ENCODE measurements at regions not wholly inside any gene's neighbourhood (a gene's known extent, or its start where the extent isn't known, plus 50 kb on each side); places are given as distances from the start of the nearest gene placed in this dataset.

- DNase-seq (ENCODE audit: low spot score) = no peak
- TF ChIP-seq CTCF (IDR thresholded peaks at IDR 0.05; ENCODE audit: unreplicated experiment) = no peak
- H3K9me3 Mint-ChIP-seq (ENCODE audit: unreplicated experiment) = no peaks in the 10 kb centered on the region
- H3K4me1 Mint-ChIP-seq (ENCODE audit: unreplicated experiment) = no peaks in the 10 kb centered on the region
- H3K36me3 Mint-ChIP-seq (ENCODE audit: low read depth, unreplicated experiment) = no peaks in the 10 kb centered on the region
- H3K27ac Mint-ChIP-seq (ENCODE audit: unreplicated experiment) = no peak overlapping the region
- no peaks in the 10 kb centered on the region for H3K27me3 Mint-ChIP-seq (ENCODE audit: unreplicated experiment)
- no peak overlapping the region for H3K4me3 Mint-ChIP-seq (ENCODE audit: unreplicated experiment)
Observed at GRCh38 chr2:35081622-35082015, 1274.0 kb upstream of the CRIM1 start.

GRCh38 chr2:35081001-35081621 is 1274.5 kb upstream of the CRIM1 start:
- no peak for TF ChIP-seq CTCF (IDR thresholded peaks at IDR 0.05; ENCODE audit: unreplicated experiment)
- Mint-ChIP-seq H3K36me3 (ENCODE audit: low read depth, unreplicated experiment) (no peaks in the 10 kb centered on the region), H3K4me3 (ENCODE audit: unreplicated experiment) (no peak overlapping the region)

GRCh38 chr2:35080231-35080910 is 1275.2 kb upstream of the CRIM1 start:
- Mint-ChIP-seq H3K4me3 (ENCODE audit: unreplicated experiment) (no peak overlapping the region), H3K27ac (ENCODE audit: unreplicated experiment) (no peak overlapping the region), H3K9me3 (ENCODE audit: unreplicated experiment) (no peaks in the 10 kb centered on the region), H3K36me3 (ENCODE audit: low read depth, unreplicated experiment) (no peaks in the 10 kb centered on the region), H3K27me3 (ENCODE audit: unreplicated experiment) (no peaks in the 10 kb centered on the region), H3K4me1 (ENCODE audit: unreplicated experiment) (no peaks in the 10 kb centered on the region)
- TF ChIP-seq CTCF (IDR thresholded peaks at IDR 0.05; ENCODE audit: unreplicated experiment) = no peak
- no peak for DNase-seq (ENCODE audit: low spot score)

More at GRCh38 chr2:35081001-35081621, 1274.5 kb upstream of the CRIM1 start:
- no peak for DNase-seq (ENCODE audit: low spot score)
- H3K4me1 Mint-ChIP-seq (ENCODE audit: unreplicated experiment) = no peaks in the 10 kb centered on the region
- no peaks in the 10 kb centered on the region for H3K27me3 Mint-ChIP-seq (ENCODE audit: unreplicated experiment)
- no peak overlapping the region for H3K27ac Mint-ChIP-seq (ENCODE audit: unreplicated experiment)
- H3K9me3 Mint-ChIP-seq (ENCODE audit: unreplicated experiment) = no peaks in the 10 kb centered on the region

GRCh38 chr2:35067420-35067819 is 1288.2 kb upstream of the CRIM1 start:
- Mint-ChIP-seq H3K4me3 (ENCODE audit: unreplicated experiment) (no peak overlapping the region), H3K36me3 (ENCODE audit: low read depth, unreplicated experiment) (no peaks in the 10 kb centered on the region), H3K4me1 (ENCODE audit: unreplicated experiment) (no peaks in the 10 kb centered on the region), H3K9me3 (ENCODE audit: unreplicated experiment) (no peaks in the 10 kb centered on the region), H3K27me3 (ENCODE audit: unreplicated experiment) (no peaks in the 10 kb centered on the region), H3K27ac (ENCODE audit: unreplicated experiment) (no peak overlapping the region)
- TF ChIP-seq CTCF (IDR thresholded peaks at IDR 0.05; ENCODE audit: unreplicated experiment) = no peak
- DNase-seq (ENCODE audit: low spot score) = no peak

- Mint-ChIP-seq H3K36me3 (ENCODE audit: low read depth, unreplicated experiment) (no peaks in the 10 kb centered on the region), H3K4me1 (ENCODE audit: unreplicated experiment) (no peaks in the 10 kb centered on the region), H3K9me3 (ENCODE audit: unreplicated experiment) (no peaks in the 10 kb centered on the region), H3K4me3 (ENCODE audit: unreplicated experiment) (no peak overlapping the region), H3K27me3 (ENCODE audit: unreplicated experiment) (no peaks in the 10 kb centered on the region), H3K27ac (ENCODE audit: unreplicated experiment) (no peak overlapping the region)
- DNase-seq (ENCODE audit: low spot score) = no peak
- TF ChIP-seq CTCF (IDR thresholded peaks at IDR 0.05; ENCODE audit: unreplicated experiment) = no peak
Observed at GRCh38 chr2:35063836-35064235, 1291.7 kb upstream of the CRIM1 start.
